ENCODE measurements at regions not wholly inside any gene's neighbourhood (a gene's known extent, or its start where the extent isn't known, plus 50 kb on each side); places are given as distances from the start of the nearest gene placed in this dataset.

GRCh38 chr6:11370191-11371018 is 137.9 kb upstream of the NEDD9 start:
- TF ChIP-seq CTCF (IDR thresholded peaks at IDR 0.05) (no peak), POLR2AphosphoS5 (IDR thresholded peaks at IDR 0.05) (peak in 1 of 2 donors; percentile 17)

Measured in upper lobe of left lung (tissue), 4 donors.